Type B pancreatic cell (in vitro differentiated cells): ENCODE measurements at regions not wholly inside any gene's neighbourhood (a gene's known extent, or its start where the extent isn't known, plus 50 kb on each side); places are given as distances from the start of the nearest gene placed in this dataset.
"Not testable (repeated sequence)": the region's sequence is repeated elsewhere in the genome, so short reads cannot be mapped to it uniquely, and the experiment has no call there.

Experiments used
- DNase-seq: peaks from one replicate; pipeline ENCODE4 v3.0.0; 2021; ENCODE audit warnings: mixed read lengths; ENCODE audit not compliant: unreplicated experiment; ENCODE audit errors: extremely low spot score
- H3K27ac Mint-ChIP-seq: 2 replicates; pipeline ENCODE4 v1.8.0; 2021; ENCODE audit warnings: mild to moderate bottlenecking, mixed read lengths
- H3K27me3 Mint-ChIP-seq: 2 replicates; pipeline ENCODE4 v1.8.0; 2021; ENCODE audit warnings: mixed read lengths
- H3K36me3 Mint-ChIP-seq: 2 replicates; pipeline ENCODE4 v1.8.0; 2021; ENCODE audit warnings: mixed read lengths
- H3K4me1 Mint-ChIP-seq: one replicate; pipeline ENCODE4 v1.8.0; 2021; ENCODE audit warnings: mixed read lengths; ENCODE audit not compliant: unreplicated experiment
- H3K4me3 Mint-ChIP-seq: 2 replicates; pipeline ENCODE4 v1.8.0; 2021; ENCODE audit warnings: mild to moderate bottlenecking, mixed read lengths
- H3K9me3 Mint-ChIP-seq: 2 replicates; pipeline ENCODE4 v1.8.0; 2021; ENCODE audit warnings: mixed read lengths
- TF ChIP-seq, protein P1 (sequence below): fragments of 200-600 bp; sonication (generic); conservative IDR thresholded peaks from 2 replicates; pipeline ENCODE4 v1.5.0; 2021; ENCODE audit warnings: antibody characterized with exemption, mild to moderate bottlenecking

DNA sequence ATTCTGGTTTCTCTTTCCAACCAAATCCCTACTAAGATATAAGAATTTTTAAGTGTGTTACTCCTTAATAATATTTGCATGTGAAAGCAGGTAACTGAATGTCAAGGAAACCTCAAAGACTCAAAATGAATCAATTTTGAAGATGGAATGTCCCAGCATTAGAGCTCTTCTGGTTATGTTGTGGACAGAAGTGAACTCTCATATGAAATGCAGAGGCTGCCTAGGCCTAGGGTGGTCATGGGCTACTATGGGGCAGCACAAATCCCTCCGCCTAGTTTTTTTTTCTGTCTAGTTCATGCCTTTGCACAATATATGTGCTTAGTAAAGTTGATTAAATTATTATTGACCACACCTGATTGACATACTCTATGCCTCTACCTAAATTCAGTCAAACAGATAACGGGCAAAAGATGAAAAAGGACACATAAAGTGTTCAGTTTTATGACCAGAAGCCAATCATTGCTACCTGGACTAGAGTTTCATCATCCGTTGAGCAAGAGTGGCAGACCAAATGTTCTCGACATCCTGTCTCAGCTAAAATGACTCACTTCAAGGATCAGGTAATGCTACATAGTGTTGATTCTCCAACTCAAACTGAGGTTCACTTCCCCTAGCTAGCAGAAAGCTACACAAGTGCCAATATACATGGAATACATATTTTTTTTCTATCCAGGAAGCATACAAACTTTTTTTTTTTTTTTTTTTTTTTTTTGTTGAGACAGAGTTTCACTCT, 1211.4 kb downstream of the VRK1 start:
- no peaks in the 10 kb centered on the region for H3K36me3 Mint-ChIP-seq
- TF ChIP-seq, protein P1, sequence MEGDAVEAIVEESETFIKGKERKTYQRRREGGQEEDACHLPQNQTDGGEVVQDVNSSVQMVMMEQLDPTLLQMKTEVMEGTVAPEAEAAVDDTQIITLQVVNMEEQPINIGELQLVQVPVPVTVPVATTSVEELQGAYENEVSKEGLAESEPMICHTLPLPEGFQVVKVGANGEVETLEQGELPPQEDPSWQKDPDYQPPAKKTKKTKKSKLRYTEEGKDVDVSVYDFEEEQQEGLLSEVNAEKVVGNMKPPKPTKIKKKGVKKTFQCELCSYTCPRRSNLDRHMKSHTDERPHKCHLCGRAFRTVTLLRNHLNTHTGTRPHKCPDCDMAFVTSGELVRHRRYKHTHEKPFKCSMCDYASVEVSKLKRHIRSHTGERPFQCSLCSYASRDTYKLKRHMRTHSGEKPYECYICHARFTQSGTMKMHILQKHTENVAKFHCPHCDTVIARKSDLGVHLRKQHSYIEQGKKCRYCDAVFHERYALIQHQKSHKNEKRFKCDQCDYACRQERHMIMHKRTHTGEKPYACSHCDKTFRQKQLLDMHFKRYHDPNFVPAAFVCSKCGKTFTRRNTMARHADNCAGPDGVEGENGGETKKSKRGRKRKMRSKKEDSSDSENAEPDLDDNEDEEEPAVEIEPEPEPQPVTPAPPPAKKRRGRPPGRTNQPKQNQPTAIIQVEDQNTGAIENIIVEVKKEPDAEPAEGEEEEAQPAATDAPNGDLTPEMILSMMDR, result no peak

DNA sequence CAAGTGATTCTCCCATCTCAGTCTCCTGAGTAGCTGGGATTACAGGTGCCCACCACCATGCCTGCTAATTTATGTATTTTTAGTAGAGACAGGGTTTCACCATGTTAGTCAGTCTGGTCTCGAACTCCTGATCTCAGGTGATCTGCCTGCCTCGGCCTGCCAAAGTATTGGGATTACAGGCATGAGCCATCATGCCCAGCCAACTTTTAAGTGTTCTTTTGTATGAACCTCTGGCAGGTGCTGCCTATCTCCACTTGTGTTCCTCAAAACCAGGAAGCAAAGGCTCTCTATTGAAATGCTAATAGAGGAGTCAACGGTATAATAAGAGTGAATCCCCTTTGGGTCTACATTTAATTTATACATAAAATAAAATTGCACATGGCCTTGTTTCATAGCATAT, 1212.0 kb downstream of the VRK1 start:
- not testable (repeated sequence) for H3K36me3 Mint-ChIP-seq, H3K27ac Mint-ChIP-seq, H3K9me3 Mint-ChIP-seq, H3K4me1 Mint-ChIP-seq, H3K4me3 Mint-ChIP-seq, H3K27me3 Mint-ChIP-seq, DNase-seq

More for the DNA sequence above, 1211.4 kb downstream of the VRK1 start:
- no peak overlapping the region for H3K27ac Mint-ChIP-seq
- DNase-seq, result no peak
- no peaks in the 10 kb centered on the region for H3K4me1 Mint-ChIP-seq
- H3K27me3 Mint-ChIP-seq, result no peaks in the 10 kb centered on the region
- no peaks in the 10 kb centered on the region for H3K9me3 Mint-ChIP-seq
- no peak overlapping the region for H3K4me3 Mint-ChIP-seq

DNA sequence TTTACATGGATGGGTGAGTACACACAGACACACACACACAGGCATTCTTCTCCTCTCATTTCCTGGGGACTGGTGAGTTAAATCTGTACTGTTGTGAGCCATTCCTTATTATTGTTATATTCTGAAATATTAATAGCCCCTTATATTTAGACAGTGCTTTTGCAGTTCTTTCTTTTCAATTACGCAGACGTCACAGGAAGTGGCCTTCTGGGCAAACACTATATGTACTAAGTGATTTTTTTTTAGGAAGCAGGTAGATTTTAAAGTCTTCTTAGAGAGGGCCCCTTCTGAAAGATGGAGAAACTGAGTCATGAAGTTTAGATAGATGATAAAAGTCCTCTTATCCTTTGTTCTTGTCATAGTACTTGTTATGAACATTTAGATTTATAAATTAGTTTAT, 1213.6 kb downstream of the VRK1 start:
- H3K36me3 Mint-ChIP-seq, result no peaks in the 10 kb centered on the region
- no peaks in the 10 kb centered on the region for H3K27me3 Mint-ChIP-seq
- no peak for DNase-seq
- no peak overlapping the region for H3K27ac Mint-ChIP-seq
- H3K4me1 Mint-ChIP-seq, result no peaks in the 10 kb centered on the region
- no peaks in the 10 kb centered on the region for H3K9me3 Mint-ChIP-seq
- no peak overlapping the region for H3K4me3 Mint-ChIP-seq
- TF ChIP-seq, protein P1, result no peak

DNA sequence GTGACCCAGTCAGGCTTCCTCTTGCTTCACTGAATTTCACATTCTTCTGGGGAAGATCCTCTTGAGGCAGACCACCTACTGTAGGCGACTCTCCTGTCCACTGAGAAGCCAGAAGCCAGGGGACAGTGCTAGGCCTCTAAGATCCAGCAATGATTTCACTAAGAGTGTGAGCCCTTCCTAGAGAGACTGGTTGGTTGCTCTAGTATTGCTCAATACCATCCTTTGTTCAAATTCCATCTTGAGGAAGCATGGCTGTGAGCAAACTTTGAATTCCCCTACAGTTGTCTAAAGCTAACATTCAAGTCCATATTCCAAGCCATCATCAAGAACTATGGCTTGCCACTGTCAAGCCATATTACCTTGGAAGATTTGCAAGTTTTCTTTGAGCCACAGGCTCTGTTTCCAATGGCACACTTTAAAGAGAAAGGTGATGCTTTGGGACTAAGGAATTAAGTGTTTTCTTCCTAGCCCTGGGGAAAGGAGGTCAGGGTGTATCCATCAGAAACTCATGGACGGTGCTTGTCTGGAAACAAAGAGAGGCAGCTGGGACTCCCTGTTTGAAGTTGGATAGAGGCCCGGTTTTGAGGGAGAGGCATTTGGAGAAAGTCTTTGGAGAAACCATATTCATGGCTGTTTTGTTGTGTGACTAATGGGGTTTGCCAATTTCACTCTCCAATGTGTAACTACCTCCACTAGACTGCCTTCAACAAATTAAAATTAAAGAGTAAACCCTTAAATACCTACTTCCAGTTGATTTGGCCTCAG, 1217.9 kb downstream of the VRK1 start:
- TF ChIP-seq, protein P1, result no peak
- Mint-ChIP-seq H3K4me1 (no peaks in the 10 kb centered on the region), H3K27ac (no peak overlapping the region), H3K36me3 (no peaks in the 10 kb centered on the region), H3K27me3 (peaks cover 6% of the 10 kb centered on the region), H3K4me3 (no peak overlapping the region), H3K9me3 (no peaks in the 10 kb centered on the region)
- no peak for DNase-seq

DNA sequence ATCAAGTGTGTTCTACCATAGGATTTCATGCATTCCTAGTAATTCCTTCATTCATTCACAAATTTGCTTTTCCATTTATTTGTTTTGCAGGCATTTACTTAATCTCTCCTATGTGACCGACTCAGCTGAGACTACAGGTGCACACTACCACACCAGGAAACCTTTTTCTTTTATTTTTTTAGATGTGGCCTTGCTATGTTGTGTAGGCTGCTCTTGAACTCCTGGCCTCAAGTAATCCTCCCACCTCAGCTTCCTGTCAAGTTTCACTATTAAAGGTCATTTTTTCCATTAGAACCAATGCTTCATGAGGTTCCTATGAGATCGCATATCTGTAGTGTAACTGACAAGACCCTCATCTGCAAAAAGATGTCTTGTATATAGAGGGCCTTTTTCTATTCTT, 1218.7 kb downstream of the VRK1 start:
- TF ChIP-seq, protein P1, result no peak
- H3K9me3 Mint-ChIP-seq, result no peaks in the 10 kb centered on the region
- H3K27ac Mint-ChIP-seq, result no peak overlapping the region
- no peak for DNase-seq
- H3K4me1 Mint-ChIP-seq, result no peaks in the 10 kb centered on the region
- H3K36me3 Mint-ChIP-seq, result no peaks in the 10 kb centered on the region
- no peak overlapping the region for H3K4me3 Mint-ChIP-seq
- peaks cover 6% of the 10 kb centered on the region for H3K27me3 Mint-ChIP-seq

DNA sequence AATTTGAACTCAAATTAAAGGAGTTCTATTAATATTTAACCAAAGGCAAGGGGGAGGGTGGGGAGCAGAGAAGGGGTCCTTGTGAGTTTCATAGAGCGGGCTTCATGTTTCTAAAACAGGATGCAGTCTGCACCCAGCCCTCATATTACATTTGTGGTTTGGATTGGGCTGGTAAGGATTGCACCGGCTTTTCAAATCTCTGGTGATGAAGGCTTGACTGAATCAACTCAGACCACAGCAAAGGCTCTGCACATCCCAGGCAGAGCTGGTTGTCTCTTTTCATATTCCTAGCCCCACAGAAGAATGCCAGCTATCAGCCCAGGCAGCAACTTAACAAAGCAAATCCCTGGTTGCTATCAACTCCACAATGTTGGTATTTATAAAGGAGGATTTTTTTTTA, 1221.4 kb downstream of the VRK1 start:
- Mint-ChIP-seq H3K9me3 (no peaks in the 10 kb centered on the region), H3K36me3 (no peaks in the 10 kb centered on the region)

More for the DNA sequence above, 1221.4 kb downstream of the VRK1 start:
- Mint-ChIP-seq H3K4me3 (no peak overlapping the region), H3K4me1 (no peaks in the 10 kb centered on the region), H3K27ac (no peak overlapping the region), H3K27me3 (peaks cover 18% of the 10 kb centered on the region)
- DNase-seq, result no peak
- TF ChIP-seq, protein P1, result no peak
